ENCODE measurements at regions not wholly inside any gene's neighbourhood (a gene's known extent, or its start where the extent isn't known, plus 50 kb on each side); places are given as distances from the start of the nearest gene placed in this dataset.

DNA sequence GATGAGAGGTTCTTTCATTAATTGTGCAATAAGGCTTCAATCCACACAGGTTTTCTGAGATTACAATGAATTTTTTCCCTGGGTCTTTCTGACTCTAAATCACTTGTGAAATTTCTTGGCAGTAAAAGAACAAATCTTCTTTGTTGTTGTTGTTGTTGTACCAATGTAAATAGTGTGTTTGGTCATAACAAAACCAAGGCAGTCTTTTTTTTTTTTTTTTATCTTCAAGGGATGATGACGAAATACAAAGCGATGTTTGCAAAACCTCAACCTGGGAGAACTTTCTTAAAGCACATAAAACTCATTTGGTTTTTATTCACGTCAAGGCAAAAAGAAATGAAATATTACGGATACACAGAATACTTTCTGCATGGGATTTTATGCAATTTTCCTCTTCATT lies 462.0 kb downstream of the LIG4 start:
- TF ChIP-seq EP300 (IDR thresholded peaks at IDR 0.05), result no peak
- TF ChIP-seq POLR2AphosphoS5 (IDR thresholded peaks at IDR 0.05), result no peak
- TF ChIP-seq, protein P1, sequence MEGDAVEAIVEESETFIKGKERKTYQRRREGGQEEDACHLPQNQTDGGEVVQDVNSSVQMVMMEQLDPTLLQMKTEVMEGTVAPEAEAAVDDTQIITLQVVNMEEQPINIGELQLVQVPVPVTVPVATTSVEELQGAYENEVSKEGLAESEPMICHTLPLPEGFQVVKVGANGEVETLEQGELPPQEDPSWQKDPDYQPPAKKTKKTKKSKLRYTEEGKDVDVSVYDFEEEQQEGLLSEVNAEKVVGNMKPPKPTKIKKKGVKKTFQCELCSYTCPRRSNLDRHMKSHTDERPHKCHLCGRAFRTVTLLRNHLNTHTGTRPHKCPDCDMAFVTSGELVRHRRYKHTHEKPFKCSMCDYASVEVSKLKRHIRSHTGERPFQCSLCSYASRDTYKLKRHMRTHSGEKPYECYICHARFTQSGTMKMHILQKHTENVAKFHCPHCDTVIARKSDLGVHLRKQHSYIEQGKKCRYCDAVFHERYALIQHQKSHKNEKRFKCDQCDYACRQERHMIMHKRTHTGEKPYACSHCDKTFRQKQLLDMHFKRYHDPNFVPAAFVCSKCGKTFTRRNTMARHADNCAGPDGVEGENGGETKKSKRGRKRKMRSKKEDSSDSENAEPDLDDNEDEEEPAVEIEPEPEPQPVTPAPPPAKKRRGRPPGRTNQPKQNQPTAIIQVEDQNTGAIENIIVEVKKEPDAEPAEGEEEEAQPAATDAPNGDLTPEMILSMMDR (IDR thresholded peaks at IDR 0.05), result no peak
- no peak for TF ChIP-seq POLR2A (IDR thresholded peaks at IDR 0.05)
